Endothelial cell of umbilical vein (primary cell): ENCODE measurements at regions not wholly inside any gene's neighbourhood (a gene's known extent, or its start where the extent isn't known, plus 50 kb on each side); places are given as distances from the start of the nearest gene placed in this dataset.

ENCODE experiments used
- BruUV-seq: library from RNA; stranded (reverse); fragments of 400-500 nt; replicated peaks from 2 replicates; lab custom pipeline; 2021; lab: Mats Ljungman, UMichigan
- CTCF ChIA-PET: fragments of 300-600, 350-600 bp; sonication (Branson Sonifier 250); formaldehyde crosslinking; loops from one replicate; lab custom pipeline; 2021; ENCODE audit warnings: antibody characterized with exemption, inconsistent platforms; lab: Charles Lee
- POLR2A ChIA-PET: fragments of 300-600, 350-600 bp; sonication (Branson Sonifier 250); formaldehyde crosslinking; loops from one replicate; lab custom pipeline; 2021; ENCODE audit warnings: antibody characterized with exemption, inconsistent platforms; lab: Charles Lee
- DNase-seq: peaks from one replicate; pipeline ENCODE4 v3.0.0-alpha.2; 2011; ENCODE audit warnings: low read depth, low spot score
- FAIRE-seq: peaks from 2 replicates; lab custom pipeline; 2011; peaks lifted over from hg19 to GRCh38; lab: Jason Lieb, UNC
- H2AFZ ChIP-seq: 2 replicates; pipeline ENCODE4 v1.6.0; 2012; ENCODE audit warnings: low read depth, low read length, control low read depth, inconsistent platforms
- H3K27ac ChIP-seq: 2 replicates; pipeline ENCODE4 v1.5.1; 2011; ENCODE audit warnings: low read depth, mild to moderate bottlenecking, control low read depth, low read length, moderate library complexity; ENCODE audit not compliant: insufficient read depth
- H3K27me3 ChIP-seq, 2 experiments: 2 replicates each; pipeline versions ENCODE4 v1.6.0 to v1.6.1; 2011; ENCODE audit warnings: low read length in 2 of 2, mixed read lengths in 1 of 2; ENCODE audit not compliant: control insufficient read depth in 2 of 2, insufficient read depth in 2 of 2
- H3K36me3 ChIP-seq, 2 experiments: 2 replicates in 1 of 2; 3 replicates in 1 of 2; pipeline ENCODE4 v1.5.1; 2011; ENCODE audit warnings: low read length in 2 of 2, mild to moderate bottlenecking in 1 of 2, moderate library complexity in 1 of 2; ENCODE audit not compliant: control insufficient read depth in 2 of 2, insufficient read depth in 2 of 2; ENCODE audit errors: extremely low read depth in 1 of 2
- H3K4me1 ChIP-seq: 3 replicates; pipeline ENCODE4 v1.5.1; 2011; ENCODE audit warnings: mild to moderate bottlenecking, low read length; ENCODE audit not compliant: control insufficient read depth, insufficient read depth; ENCODE audit errors: extremely low read depth
- H3K4me2 ChIP-seq: 2 replicates; pipeline ENCODE4 v1.6.1; 2011; ENCODE audit warnings: low read length, control low read depth, mixed read lengths; ENCODE audit not compliant: insufficient read depth
- H3K4me3 ChIP-seq, 3 experiments: fragments of 200-600 bp in 1 of 3; sonication (generic), shearing (Covaris generic) in 1 of 3; replicated peaks in 1 of 3; 2 replicates each; pipeline ENCODE4 v1.5.1; 2011 to 2016; ENCODE audit warnings: control low read depth in 3 of 3, low read length in 3 of 3, mild to moderate bottlenecking in 2 of 3, inconsistent platforms in 1 of 3, low read depth in 1 of 3, moderate library complexity in 1 of 3; ENCODE audit not compliant: insufficient read depth in 1 of 3
- H3K79me2 ChIP-seq: 2 replicates; pipeline ENCODE4 v1.6.0; 2012; ENCODE audit warnings: low read length, inconsistent platforms; ENCODE audit not compliant: control insufficient read depth, insufficient read depth
- H3K9ac ChIP-seq: replicated peaks from 2 replicates; pipeline ENCODE3; 2011; ENCODE audit warnings: low read length, control low read depth; ENCODE audit not compliant: insufficient read depth; ENCODE audit errors: extremely low read depth
- H3K9me1 ChIP-seq: replicated peaks from 3 replicates; pipeline ENCODE4 v1.6.0; 2011; ENCODE audit warnings: mild to moderate bottlenecking, low read length; ENCODE audit not compliant: control insufficient read depth, insufficient read depth; ENCODE audit errors: extremely low read depth
- H3K9me3 ChIP-seq: replicated peaks from 2 replicates; pipeline ENCODE4 v1.5.1; 2012; ENCODE audit warnings: low read length, inconsistent platforms; ENCODE audit not compliant: control insufficient read depth, insufficient read depth
- H4K20me1 ChIP-seq: replicated peaks from 2 replicates; pipeline ENCODE3; 2011; ENCODE audit warnings: mild to moderate bottlenecking, low read length; ENCODE audit not compliant: control insufficient read depth, insufficient read depth; ENCODE audit errors: extremely low read depth
- EZH2 ChIP-seq: IDR thresholded peaks from 2 replicates; pipeline ENCODE4 v1.6.1; 2012; ENCODE audit warnings: borderline replicate concordance, low read depth, mild to moderate bottlenecking, moderate library complexity, low read length, inconsistent platforms; ENCODE audit not compliant: severe bottlenecking
- FOS ChIP-seq: IDR thresholded peaks from 2 replicates; pipeline ENCODE4 v1.6.1; 2011; ENCODE audit warnings: mild to moderate bottlenecking, low read length, moderate library complexity, borderline replicate concordance; ENCODE audit not compliant: insufficient read depth
- GATA2 ChIP-seq: IDR thresholded peaks from 2 replicates; pipeline ENCODE4 v1.7.0; 2011; ENCODE audit warnings: low read depth, mild to moderate bottlenecking, moderate library complexity, mixed read lengths, low read length; ENCODE audit not compliant: insufficient read length, insufficient read depth
- JUN ChIP-seq: IDR thresholded peaks from 2 replicates; pipeline ENCODE4 v1.6.1; 2011; ENCODE audit warnings: borderline replicate concordance, low read depth; ENCODE audit not compliant: insufficient read length, insufficient read depth
- MYC ChIP-seq: IDR thresholded peaks from one replicate; pipeline ENCODE4 v1.6.1; 2011; ENCODE audit warnings: mild to moderate bottlenecking, low read depth, low read length
- POLR2A ChIP-seq: IDR thresholded peaks from 2 replicates; pipeline ENCODE4 v1.6.1; 2012; ENCODE audit warnings: low read depth, mild to moderate bottlenecking, control low read depth, low read length
- POLR2AphosphoS5 ChIP-seq: IDR thresholded peaks from 2 replicates; pipeline ENCODE4 v1.6.1; 2012; ENCODE audit warnings: low read depth, mild to moderate bottlenecking, control low read depth, low read length, moderate library complexity; ENCODE audit not compliant: insufficient read depth
- dilution Hi-C: fragments of 300-500 bp; cut with MboI; formaldehyde crosslinking; loops from one replicate; pipeline ENCODE4 v1.15.0; 2019; ENCODE audit warnings: low sequenced_read_pairs; ENCODE audit not compliant: extremely low pct_ligation_motif_present
- intact Hi-C: fragments of 100-400 bp; cut with micrococcal nuclease; formaldehyde crosslinking; loops from one replicate; pipeline ENCODE4 v1.10.0; 2022
- TF ChIP-seq, protein P1 (sequence below): IDR thresholded peaks from 2 replicates; pipeline ENCODE4 v1.6.1; 2011; ENCODE audit not compliant: insufficient read depth, insufficient read length
- TF ChIP-seq, protein P2 (sequence below), 2 donors: IDR thresholded peaks; 1 replicate in 1 of 2; 2 replicates in 1 of 2; pipeline ENCODE4 v1.5.1; 2011; ENCODE audit warnings: low read length in 2 of 2, mild to moderate bottlenecking in 2 of 2, moderate library complexity in 2 of 2, control low read depth in 1 of 2, inconsistent platforms in 1 of 2, low read depth in 1 of 2; ENCODE audit not compliant: insufficient read depth in 1 of 2; ENCODE audit errors: extremely low read depth in 1 of 2

DNA sequence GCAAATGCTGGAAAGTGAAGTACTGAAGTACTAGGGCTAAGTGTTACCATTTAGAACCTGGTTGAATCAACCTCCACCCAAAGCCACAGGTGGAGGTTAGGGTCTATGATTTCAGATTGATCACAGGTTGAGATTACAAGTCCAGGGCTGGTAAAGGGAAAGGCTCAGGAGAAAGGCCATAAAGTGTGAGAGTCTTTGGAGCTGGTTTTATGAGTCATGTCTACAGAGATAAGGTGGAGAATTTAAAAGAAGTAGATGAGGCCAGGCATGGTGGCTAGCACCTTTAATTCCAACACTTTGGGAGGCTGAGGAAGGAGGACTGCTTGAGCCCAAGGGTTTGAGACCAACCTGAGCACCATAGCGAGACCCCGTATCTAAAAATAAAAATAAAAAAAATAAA is 221.7 kb upstream of the CDH11 start:
- ChIA-PET CTCF (no interaction called here), POLR2A (no interaction called here)
- no peak overlapping the region for H3K9ac ChIP-seq
- intact Hi-C loops, result no loop called here
- no TSS peak for BruUV-seq
- H3K36me3 ChIP-seq, result no peaks in the 10 kb centered on the region
- no peak overlapping the region for H3K4me3 ChIP-seq
- no peak overlapping the region for H3K27ac ChIP-seq
- no peaks in the 10 kb centered on the region for H3K9me1 ChIP-seq
- dilution Hi-C loops, result no loop called here
- H3K9me3 ChIP-seq, result no peaks in the 10 kb centered on the region
- DNase-seq (no peak), FAIRE-seq (no peak)
- H4K20me1 ChIP-seq, result no peaks in the 10 kb centered on the region
- no peak for TF ChIP-seq JUN
- no peak for TF ChIP-seq GATA2
- TF ChIP-seq, protein P1, sequence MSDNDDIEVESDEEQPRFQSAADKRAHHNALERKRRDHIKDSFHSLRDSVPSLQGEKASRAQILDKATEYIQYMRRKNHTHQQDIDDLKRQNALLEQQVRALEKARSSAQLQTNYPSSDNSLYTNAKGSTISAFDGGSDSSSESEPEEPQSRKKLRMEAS, result no peak
- TF ChIP-seq, protein P2, sequence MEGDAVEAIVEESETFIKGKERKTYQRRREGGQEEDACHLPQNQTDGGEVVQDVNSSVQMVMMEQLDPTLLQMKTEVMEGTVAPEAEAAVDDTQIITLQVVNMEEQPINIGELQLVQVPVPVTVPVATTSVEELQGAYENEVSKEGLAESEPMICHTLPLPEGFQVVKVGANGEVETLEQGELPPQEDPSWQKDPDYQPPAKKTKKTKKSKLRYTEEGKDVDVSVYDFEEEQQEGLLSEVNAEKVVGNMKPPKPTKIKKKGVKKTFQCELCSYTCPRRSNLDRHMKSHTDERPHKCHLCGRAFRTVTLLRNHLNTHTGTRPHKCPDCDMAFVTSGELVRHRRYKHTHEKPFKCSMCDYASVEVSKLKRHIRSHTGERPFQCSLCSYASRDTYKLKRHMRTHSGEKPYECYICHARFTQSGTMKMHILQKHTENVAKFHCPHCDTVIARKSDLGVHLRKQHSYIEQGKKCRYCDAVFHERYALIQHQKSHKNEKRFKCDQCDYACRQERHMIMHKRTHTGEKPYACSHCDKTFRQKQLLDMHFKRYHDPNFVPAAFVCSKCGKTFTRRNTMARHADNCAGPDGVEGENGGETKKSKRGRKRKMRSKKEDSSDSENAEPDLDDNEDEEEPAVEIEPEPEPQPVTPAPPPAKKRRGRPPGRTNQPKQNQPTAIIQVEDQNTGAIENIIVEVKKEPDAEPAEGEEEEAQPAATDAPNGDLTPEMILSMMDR (IDR thresholded peaks at IDR 0.05; ENCODE audit: extremely low read depth in 1 of 2, insufficient read depth in 1 of 2, low read depth in 1 of 2, low read length in 2 of 2), result no peak
- no peak for TF ChIP-seq MYC
- TF ChIP-seq FOS, result no peak
- TF ChIP-seq POLR2AphosphoS5, result no peak
- TF ChIP-seq EZH2, result no peak
- TF ChIP-seq POLR2A, result no peak
- no peak overlapping the region for H3K4me2 ChIP-seq
- H2AFZ ChIP-seq, result no peak overlapping the region
- H3K27me3 ChIP-seq, result no peaks in the 10 kb centered on the region
- H3K4me1 ChIP-seq, result no peaks in the 10 kb centered on the region
- no peaks in the 10 kb centered on the region for H3K79me2 ChIP-seq
